ENCODE measurements at regions not wholly inside any gene's neighbourhood (a gene's known extent, or its start where the extent isn't known, plus 50 kb on each side); places are given as distances from the start of the nearest gene placed in this dataset.

DNA sequence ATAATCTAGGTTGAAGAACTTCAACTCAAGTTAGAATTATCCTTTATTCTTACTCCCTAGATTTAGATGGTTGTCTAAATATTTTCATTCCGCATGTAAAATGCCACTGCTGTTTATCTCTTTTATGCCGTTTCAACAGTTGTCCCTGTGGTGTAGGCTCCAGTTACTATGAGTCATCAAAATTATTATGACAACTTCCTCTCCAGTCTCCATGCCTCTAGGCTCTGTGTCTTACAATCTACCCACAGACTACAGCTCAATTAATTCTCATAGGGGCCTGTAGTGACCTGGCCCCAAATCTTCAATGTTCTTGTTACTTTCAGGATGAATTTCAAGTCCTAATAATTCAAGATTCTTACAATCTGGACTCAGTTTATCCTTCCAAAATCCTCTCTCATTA lies 105.8 kb upstream of the UNC13C start (continued):
- TF ChIP-seq, protein P1, sequence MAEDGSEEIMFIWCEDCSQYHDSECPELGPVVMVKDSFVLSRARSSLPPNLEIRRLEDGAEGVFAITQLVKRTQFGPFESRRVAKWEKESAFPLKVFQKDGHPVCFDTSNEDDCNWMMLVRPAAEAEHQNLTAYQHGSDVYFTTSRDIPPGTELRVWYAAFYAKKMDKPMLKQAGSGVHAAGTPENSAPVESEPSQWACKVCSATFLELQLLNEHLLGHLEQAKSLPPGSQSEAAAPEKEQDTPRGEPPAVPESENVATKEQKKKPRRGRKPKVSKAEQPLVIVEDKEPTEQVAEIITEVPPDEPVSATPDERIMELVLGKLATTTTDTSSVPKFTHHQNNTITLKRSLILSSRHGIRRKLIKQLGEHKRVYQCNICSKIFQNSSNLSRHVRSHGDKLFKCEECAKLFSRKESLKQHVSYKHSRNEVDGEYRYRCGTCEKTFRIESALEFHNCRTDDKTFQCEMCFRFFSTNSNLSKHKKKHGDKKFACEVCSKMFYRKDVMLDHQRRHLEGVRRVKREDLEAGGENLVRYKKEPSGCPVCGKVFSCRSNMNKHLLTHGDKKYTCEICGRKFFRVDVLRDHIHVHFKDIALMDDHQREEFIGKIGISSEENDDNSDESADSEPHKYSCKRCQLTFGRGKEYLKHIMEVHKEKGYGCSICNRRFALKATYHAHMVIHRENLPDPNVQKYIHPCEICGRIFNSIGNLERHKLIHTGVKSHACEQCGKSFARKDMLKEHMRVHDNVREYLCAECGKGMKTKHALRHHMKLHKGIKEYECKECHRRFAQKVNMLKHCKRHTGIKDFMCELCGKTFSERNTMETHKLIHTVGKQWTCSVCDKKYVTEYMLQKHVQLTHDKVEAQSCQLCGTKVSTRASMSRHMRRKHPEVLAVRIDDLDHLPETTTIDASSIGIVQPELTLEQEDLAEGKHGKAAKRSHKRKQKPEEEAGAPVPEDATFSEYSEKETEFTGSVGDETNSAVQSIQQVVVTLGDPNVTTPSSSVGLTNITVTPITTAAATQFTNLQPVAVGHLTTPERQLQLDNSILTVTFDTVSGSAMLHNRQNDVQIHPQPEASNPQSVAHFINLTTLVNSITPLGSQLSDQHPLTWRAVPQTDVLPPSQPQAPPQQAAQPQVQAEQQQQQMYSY (CRISPR knock-in tag; IDR thresholded peaks at IDR 0.05) = no peak
- TF ChIP-seq TCF12 (IDR thresholded peaks at IDR 0.05; ENCODE audit: low read depth, low read length) (no peak), EZH2 (IDR thresholded peaks at IDR 0.05; ENCODE audit: borderline replicate concordance, control insufficient read depth, low read depth, low read length) (no peak), MYB (IDR thresholded peaks at IDR 0.05; ENCODE audit: borderline replicate concordance, low read depth, low read length) (no peak)
- TF ChIP-seq, protein P2, sequence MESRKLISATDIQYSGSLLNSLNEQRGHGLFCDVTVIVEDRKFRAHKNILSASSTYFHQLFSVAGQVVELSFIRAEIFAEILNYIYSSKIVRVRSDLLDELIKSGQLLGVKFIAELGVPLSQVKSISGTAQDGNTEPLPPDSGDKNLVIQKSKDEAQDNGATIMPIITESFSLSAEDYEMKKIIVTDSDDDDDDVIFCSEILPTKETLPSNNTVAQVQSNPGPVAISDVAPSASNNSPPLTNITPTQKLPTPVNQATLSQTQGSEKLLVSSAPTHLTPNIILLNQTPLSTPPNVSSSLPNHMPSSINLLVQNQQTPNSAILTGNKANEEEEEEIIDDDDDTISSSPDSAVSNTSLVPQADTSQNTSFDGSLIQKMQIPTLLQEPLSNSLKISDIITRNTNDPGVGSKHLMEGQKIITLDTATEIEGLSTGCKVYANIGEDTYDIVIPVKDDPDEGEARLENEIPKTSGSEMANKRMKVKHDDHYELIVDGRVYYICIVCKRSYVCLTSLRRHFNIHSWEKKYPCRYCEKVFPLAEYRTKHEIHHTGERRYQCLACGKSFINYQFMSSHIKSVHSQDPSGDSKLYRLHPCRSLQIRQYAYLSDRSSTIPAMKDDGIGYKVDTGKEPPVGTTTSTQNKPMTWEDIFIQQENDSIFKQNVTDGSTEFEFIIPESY (IDR thresholded peaks at IDR 0.05) = no peak

DNA sequence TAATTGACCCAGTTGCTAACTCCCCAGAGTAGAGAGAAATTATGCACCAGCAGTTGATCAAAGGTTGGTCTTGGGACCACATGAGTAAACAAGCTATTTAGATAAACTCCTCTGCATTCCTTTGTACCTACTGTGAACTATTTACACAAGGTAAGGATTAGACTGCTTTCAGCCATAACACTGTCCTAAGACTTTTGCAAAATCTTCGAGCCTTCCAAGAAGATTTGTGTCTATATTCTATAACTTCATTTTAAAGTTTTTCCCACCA lies 108.5 kb upstream of the UNC13C start:
- intact Hi-C loops (cut with micrococcal nuclease; ENCODE audit: unreplicated experiment) = no loop called here
- CTCF ChIA-PET = interaction anchor here (0.6 kb wide), 1 partner anchor 1337 kb away, joined by 3 read pairs; no protein-coding TSS in a partner anchor
- RAD21 ChIA-PET (ENCODE audit: unreplicated experiment) = no interaction called here
- Histone ChIP-seq H3K9me3 (replicated peaks; ENCODE audit: control insufficient read depth, insufficient read depth, low read length) (no peaks in the 10 kb centered on the region), H3K4me1 (ENCODE audit: control insufficient read depth, insufficient read depth, low read length) (no peaks in the 10 kb centered on the region), H3K4me2 (ENCODE audit: control insufficient read depth, insufficient read depth) (no peak overlapping the region), H3K27ac (ENCODE audit: control insufficient read depth, insufficient read depth) (no peak overlapping the region), H3K79me2 (ENCODE audit: control insufficient read depth, insufficient read depth, low read length) (no peaks in the 10 kb centered on the region), H3K9ac (ENCODE audit: control insufficient read depth, insufficient read depth, low read length) (no peak overlapping the region), H3K27me3 (replicated peaks in 1 of 2; ENCODE audit: control insufficient read depth in 2 of 2, insufficient read depth in 2 of 2, low read length in 1 of 2) (no peaks in the 10 kb centered on the region), H3K4me3 (no peak overlapping the region), H3K36me3 (ENCODE audit: control insufficient read depth in 2 of 2, insufficient read depth in 2 of 2, low read length in 1 of 2) (no peaks in the 10 kb centered on the region), H4K20me1 (ENCODE audit: control insufficient read depth, insufficient read depth) (no peaks in the 10 kb centered on the region), H2AFZ (ENCODE audit: control insufficient read depth, low read depth, low read length) (no peak overlapping the region)
- in situ Hi-C loops (cut with MboI) = no loop called here
- no TSS peak for BruUV-seq (replicated peaks)
- 0% methylated on average over 1 of the region's 1 CpG for WGBS (ENCODE audit: insufficient coverage, insufficient replicate concordance, low lambda C conversion rate, missing lambda C conversion rate)
- SMC1A ChIA-PET (ENCODE audit: uncharacterized antibody, unreplicated experiment) = no interaction called here
- no peak for ATAC-seq
- no peak for DNase-seq (ENCODE audit: low read depth, low spot score)
- POLR2A ChIA-PET = no interaction called here
- FAIRE-seq = no peak
- TF ChIP-seq ESRRA (IDR thresholded peaks at IDR 0.05; ENCODE audit: low read length) (no peak), SREBF2 (IDR thresholded peaks at IDR 0.05; ENCODE audit: low read length) (no peak), KDM1A (IDR thresholded peaks at IDR 0.05; ENCODE audit: borderline replicate concordance) (no peak), NFXL1 (IDR thresholded peaks at IDR 0.05; ENCODE audit: borderline replicate concordance) (no peak)

Data from GM12878 (cell line).